OCI-M1 (cell line): ENCODE measurements at regions not wholly inside any gene's neighbourhood (a gene's known extent, or its start where the extent isn't known, plus 50 kb on each side); places are given as distances from the start of the nearest gene placed in this dataset.
"Not testable (repeated sequence)": the region's sequence is repeated elsewhere in the genome, so short reads cannot be mapped to it uniquely, and the experiment has no call there.

Source experiments
- DNase-seq: peaks from one replicate; lab custom pipeline; 2025; lab: John Stamatoyannopoulos, UW

DNA sequence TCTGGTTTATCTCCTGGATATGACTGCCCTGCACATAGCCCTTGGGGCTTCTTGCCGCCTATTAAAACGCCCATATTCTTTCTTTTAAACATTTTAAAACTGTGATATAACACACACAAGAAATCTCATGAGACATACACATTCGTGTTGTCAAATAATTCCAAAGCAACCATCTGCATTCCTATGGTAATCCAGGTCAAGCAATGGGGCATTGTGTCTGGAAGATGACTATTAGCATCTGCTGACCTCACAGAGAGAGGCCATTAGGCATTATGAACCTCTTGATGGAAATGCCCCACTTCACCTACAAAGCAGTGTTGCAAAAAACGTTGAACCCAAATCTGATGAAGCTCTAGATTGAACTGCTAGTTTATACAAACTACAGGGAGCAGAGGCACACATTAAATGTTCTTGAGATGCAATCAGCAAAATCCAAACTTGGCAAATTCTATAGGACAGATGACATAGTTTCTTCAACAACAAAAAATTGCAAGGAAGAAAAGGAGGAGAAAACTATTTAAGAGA is 513.8 kb upstream of the CCDC196 start:
- DNase-seq = no peak

DNA sequence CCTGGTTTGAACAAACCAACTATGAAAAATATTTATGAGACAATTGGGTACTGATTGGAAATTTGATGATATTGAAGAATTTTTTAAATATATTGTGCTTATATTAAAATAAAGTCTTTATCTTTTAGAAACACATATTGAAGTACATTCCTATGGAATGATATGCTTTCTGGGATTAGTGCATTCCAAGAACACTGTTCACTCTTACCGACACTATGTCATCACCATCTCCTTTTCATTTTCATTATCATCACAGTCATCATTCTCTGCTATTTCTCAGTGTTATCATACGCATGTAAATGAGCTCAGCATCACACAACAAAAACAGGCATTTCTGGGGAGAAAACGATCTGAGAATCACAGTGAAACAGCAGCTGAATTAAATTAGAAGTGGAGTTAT is 513.3 kb upstream of the CCDC196 start:
- no peak for DNase-seq

- DNase-seq = no peak
Observed at GRCh38 chr14:65975865-65976264, 510.3 kb upstream of the CCDC196 start.

DNA sequence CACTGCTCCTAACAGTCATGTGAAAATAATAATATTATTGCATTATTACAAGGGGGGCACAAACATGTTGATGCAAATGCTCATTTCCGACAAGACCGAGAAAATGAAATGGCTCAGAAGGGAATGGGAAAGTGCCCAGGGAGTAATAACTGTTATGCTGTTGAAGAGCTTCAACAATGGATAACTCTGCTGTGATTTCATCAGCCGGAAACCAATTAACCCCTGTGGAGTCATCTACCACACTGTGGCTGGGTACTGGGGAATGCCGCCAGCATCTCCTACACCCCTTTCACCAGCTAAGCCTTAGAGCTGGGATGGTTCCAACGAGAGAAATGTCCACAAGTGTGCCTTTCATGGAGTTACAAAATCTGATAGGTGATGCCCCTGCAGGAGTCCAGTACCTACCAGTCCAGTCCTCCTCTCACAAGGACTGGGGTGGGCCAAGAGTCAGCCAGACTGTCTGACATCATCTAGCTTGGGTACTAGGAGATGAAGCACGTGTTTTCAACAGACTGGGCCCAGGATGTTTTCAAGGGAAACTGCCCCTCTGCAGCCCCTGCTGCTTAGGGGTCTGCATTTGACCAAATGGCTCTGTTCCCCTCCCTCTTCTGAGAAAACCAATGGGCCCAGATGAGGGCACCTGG is 509.3 kb upstream of the CCDC196 start:
- no peak for DNase-seq

DNA sequence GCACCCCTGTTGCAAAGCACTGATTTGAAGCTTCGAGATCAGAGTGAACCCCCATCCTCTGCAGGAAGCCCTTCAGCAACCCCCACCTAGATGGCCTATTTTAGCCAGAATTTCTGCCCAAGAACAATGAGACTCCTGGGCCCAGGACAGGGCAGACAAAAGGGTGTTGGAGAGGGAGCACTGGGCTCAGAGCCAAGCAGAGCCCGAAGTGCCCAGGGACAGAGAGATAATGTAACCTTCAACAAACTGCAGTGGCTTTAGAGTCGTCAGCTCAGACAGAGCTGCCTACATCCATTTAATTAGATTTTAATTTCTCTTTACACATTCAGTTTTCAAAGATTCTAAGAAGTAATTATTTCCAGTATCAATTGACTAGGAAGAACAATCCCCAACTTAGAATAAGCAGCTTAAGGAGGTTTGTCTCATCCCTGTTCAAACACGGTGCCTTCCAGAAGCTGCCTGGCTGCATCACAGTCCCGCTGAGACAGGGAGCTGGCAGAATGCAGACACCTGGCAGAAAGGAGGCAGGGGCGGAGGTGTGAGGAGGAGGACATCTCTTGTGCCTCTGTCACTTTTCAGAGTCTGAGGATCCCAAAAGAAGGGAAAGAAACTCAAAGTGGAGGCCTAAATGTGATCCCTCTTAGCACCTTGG is 504.9 kb upstream of the CCDC196 start:
- DNase-seq = no peak

DNA sequence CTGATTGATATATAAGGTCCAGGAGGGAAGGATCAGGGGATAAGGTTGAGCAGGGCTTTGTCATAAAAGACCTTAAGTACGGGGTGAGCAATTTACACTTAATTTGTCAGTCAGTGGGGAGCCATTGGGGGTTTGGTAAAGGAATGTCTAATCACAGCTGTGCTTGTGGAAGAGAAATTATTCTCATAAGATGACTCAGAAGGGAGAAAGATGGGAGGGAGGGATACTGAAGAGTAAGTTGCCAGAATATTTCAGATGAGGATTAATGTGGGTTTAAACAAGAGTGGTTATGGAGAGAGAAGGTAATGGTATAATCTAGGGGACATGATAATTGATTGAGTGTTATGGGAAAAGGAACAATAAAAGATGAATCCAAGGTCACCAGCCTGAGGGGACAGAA is 500.1 kb upstream of the CCDC196 start:
- DNase-seq = no peak

DNA sequence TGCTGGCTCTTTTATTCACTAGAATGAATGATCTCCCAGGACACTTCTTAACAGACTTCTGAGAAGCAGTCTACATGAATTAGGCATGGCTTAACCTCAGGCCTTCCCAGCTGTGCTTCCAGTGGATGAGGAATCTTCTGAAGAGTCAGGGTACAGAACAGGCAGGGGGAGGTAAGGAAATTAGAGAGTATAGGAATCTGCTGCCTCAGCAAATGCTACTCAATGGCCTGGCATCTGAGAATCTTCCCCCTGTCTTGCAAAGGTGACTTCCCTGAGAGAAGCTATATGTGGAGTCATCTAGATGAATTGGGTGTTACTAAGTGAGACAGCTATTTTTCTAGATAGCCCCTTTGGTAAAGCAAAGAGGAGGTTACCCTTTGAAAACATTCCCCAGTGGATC is 496.2 kb upstream of the CCDC196 start:
- DNase-seq = no peak

DNA sequence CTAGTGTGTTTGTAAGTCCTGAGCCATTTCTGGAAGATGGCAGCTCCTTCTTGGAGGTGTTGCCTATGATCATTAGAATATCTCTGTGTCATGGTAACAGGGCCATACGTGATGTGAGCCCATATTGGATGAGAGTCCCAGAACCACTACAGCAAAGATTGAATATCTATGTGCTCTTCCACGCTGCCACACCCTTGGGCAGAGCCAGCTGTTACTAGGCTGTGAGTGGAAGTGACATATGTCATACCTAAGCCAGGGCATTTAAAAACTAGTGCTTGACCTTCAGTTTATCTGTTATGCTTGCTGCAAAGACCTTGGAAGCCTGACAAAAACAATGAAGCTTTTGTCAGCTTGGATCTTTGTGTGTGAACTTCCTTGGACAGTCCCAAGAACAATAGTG is 495.1 kb upstream of the CCDC196 start:
- no peak for DNase-seq

GRCh38 chr14:65991935-65992334 is 494.2 kb upstream of the CCDC196 start:
- DNase-seq = peak; percentile 20

- DNase-seq = no peak
Observed at GRCh38 chr14:65993103-65993502, 493.1 kb upstream of the CCDC196 start.

DNA sequence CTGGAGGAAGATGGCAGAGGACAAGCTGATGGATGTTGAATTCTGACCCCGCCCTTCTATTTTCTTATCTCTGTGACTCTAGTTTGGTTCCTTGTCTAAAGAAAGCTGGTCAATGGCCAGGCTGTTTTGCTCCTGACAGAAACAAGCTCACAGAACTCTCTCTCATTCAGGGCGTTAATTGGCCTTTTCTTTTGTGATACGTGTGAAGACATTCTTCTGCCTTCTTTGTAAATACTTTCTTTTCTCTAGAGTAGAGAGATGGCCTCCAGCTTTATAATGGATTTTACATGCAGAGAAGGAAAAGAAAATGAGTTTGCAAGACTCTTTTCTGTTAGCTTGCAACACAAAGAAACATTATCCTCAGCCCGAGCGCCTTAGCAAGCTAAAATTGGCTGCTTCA is 492.2 kb upstream of the CCDC196 start:
- DNase-seq = no peak

- DNase-seq = no peak
Observed at GRCh38 chr14:65997347-65997746, 488.8 kb upstream of the CCDC196 start.

GRCh38 chr14:65999865-66000264 is 486.3 kb upstream of the CCDC196 start:
- DNase-seq = no peak

- no peak for DNase-seq
Observed at GRCh38 chr14:66000766-66001165, 485.4 kb upstream of the CCDC196 start.

- no peak for DNase-seq
Observed at GRCh38 chr14:66001356-66001755, 484.8 kb upstream of the CCDC196 start.

- no peak for DNase-seq
Observed at GRCh38 chr14:66003082-66003730, 483.0 kb upstream of the CCDC196 start.

DNA sequence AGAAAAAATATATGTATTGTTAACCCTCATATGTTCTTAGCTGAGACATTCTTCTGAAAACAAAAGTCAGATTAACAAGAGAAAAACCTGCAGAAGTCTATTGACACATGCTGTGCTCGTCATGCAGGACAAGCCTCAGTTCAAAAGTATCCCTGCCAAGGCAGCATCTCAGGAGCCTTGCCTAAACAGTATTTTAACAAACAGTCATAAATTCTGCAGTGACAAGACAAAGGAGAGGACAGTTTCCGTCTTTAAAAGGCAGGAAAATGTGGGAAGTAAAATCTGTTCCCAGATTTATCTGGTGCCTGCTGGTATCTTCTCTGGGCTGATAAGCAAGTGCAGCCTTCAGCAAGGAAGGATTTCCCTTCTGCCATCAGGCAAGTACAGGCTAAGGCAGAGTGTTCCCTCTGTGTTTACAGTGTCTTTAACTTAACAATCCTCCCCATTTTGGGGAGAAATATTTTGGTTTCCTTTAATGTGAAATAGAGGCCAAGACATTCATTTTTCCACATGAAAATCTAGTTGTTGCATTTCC is 480.2 kb upstream of the CCDC196 start:
- no peak for DNase-seq

GRCh38 chr14:66008631-66009030 is 477.5 kb upstream of the CCDC196 start:
- DNase-seq = peak; percentile 2

DNA sequence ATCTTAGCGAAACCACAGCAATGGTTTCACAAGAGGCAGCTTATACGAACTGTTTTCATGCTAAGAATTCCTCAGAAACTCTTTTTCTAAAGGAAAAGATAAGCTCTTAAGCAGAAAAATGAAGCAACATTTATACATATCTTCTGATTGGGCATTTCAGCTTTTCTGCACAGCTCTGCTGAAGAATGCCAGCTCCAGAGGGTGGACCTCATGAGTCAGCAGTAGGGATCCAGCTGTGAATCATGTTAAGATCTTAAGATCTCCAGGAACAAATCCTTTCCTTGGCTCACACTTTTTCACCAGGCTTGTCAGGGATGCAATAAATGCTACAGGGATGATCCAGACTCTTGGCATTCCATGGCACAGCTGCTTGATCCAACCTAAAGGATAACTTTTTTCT is 477.1 kb upstream of the CCDC196 start:
- DNase-seq = no peak

DNA sequence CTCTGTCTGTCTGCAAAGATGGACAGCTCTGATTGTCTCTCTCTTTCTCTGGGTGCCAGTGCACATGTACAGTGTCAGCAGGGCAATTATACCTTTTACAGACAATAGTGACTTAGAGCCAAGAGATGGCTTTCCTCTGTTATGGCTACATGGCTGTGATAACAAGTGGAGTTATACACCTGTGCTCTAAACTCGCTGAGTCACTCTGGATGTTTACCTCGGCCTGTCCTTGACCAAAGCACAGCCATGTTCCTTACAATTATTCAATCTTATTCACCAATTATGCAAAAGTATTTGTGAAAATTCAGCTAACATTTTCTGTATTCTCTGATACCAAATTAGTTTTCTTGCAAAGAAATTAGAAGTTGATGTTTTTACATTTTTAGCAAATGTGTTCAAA is 475.5 kb upstream of the CCDC196 start:
- no peak for DNase-seq

DNA sequence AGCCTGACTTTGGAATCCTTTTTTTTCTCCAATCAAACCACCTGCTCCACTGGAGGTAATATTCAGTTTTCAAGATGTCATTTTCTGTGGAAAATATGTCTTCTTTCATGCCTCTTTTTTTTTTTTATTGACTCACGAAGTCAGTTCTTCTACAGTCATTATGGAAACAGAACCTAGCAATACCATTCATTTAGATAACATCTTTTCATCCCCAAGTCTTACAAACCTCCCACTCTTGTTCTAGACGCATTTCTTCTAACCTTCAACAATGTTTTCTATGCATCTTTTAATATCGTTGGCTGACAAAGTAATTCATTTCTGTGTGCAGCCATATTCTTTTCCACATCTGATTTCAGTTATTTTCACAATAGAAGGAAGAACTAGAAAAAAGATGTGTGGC is 474.3 kb upstream of the CCDC196 start:
- no peak for DNase-seq

GRCh38 chr14:66013607-66014006 is 472.6 kb upstream of the CCDC196 start:
- not testable (repeated sequence) for DNase-seq
